Common myeloid progenitor, CD34-positive (primary cell): ENCODE measurements at regions not wholly inside any gene's neighbourhood (a gene's known extent, or its start where the extent isn't known, plus 50 kb on each side); places are given as distances from the start of the nearest gene placed in this dataset.

Experiments
- CTCF ChIA-PET: fragments of 350-600 bp; sonication (Branson Sonifier 250); formaldehyde crosslinking; loops from one replicate; lab custom pipeline; 2021; ENCODE audit warnings: antibody characterized with exemption; lab: Charles Lee
- POLR2A ChIA-PET: fragments of 350-600 bp; sonication (Branson Sonifier 250); formaldehyde crosslinking; loops from one replicate; lab custom pipeline; 2021; ENCODE audit warnings: antibody characterized with exemption; lab: Charles Lee
- DNase-seq, 3 donors: peaks; one replicate each; pipeline versions ENCODE4 v3.0.0 to v3.0.0-alpha.2; 2013
- H3K27ac ChIP-seq, 2 experiments: 1 replicate in 1 of 2; 2 replicates in 1 of 2; pipeline ENCODE4 v1.7.0; 2013; ENCODE audit warnings: inconsistent platforms in 2 of 2, low read length in 2 of 2, mild to moderate bottlenecking in 2 of 2, low read depth in 1 of 2, moderate library complexity in 1 of 2; ENCODE audit not compliant: severe bottlenecking in 2 of 2, insufficient read depth in 1 of 2, poor library complexity in 1 of 2
- H3K27me3 ChIP-seq, 5 experiments: replicated peaks in 2 of 5; 1 replicate in 3 of 5; 2 replicates in 2 of 5; pipeline versions ENCODE4 v1.6.1 to v1.7.0; 2013; ENCODE audit warnings: low read length in 4 of 5, mild to moderate bottlenecking in 2 of 5, moderate library complexity in 2 of 5, inconsistent platforms in 1 of 5; ENCODE audit not compliant: insufficient read depth in 5 of 5, control insufficient read depth in 4 of 5
- H3K36me3 ChIP-seq, 4 experiments: 1 replicate in 2 of 4; 2 replicates in 2 of 4; pipeline versions ENCODE4 v1.6.1 to v1.7.0; 2013; ENCODE audit warnings: low read length in 3 of 4, control low read depth in 1 of 4, mild to moderate bottlenecking in 1 of 4; ENCODE audit not compliant: control insufficient read depth in 4 of 4, insufficient read depth in 4 of 4
- H3K4me1 ChIP-seq, 4 experiments: 1 replicate in 3 of 4; 2 replicates in 1 of 4; pipeline versions ENCODE4 v1.6.1 to v1.7.1; 2013; ENCODE audit warnings: low read length in 3 of 4, mild to moderate bottlenecking in 3 of 4, control low read depth in 1 of 4, inconsistent platforms in 1 of 4, moderate library complexity in 1 of 4; ENCODE audit not compliant: control insufficient read depth in 4 of 4, insufficient read depth in 4 of 4; ENCODE audit errors: control extremely low read depth in 1 of 4
- H3K4me3 ChIP-seq, 7 experiments: 1 replicate in 4 of 7; 2 replicates in 3 of 7; pipeline versions ENCODE4 v1.5.1 to v1.7.0; 2013; ENCODE audit warnings: mild to moderate bottlenecking in 7 of 7, low read length in 6 of 7, moderate library complexity in 6 of 7, inconsistent platforms in 2 of 7, low read depth in 2 of 7, control low read depth in 1 of 7; ENCODE audit not compliant: insufficient read depth in 4 of 7, control insufficient read depth in 1 of 7; ENCODE audit errors: extremely low read depth in 1 of 7
- H3K9me3 ChIP-seq, 5 experiments: 1 replicate in 4 of 5; 2 replicates in 1 of 5; pipeline versions ENCODE4 v1.6.1 to v1.7.1; 2013; ENCODE audit warnings: low read length in 4 of 5, mild to moderate bottlenecking in 2 of 5, inconsistent platforms in 1 of 5, low read depth in 1 of 5, moderate library complexity in 1 of 5; ENCODE audit not compliant: control insufficient read depth in 4 of 5, insufficient read depth in 2 of 5; ENCODE audit errors: control extremely low read depth in 1 of 5
- WGBS: methylation state at CpG from one replicate; pipeline ENCODE4 v1.1.5; 2013; ENCODE audit not compliant: insufficient coverage; 5-methylcytosine and 5-hydroxymethylcytosine counted together

DNA sequence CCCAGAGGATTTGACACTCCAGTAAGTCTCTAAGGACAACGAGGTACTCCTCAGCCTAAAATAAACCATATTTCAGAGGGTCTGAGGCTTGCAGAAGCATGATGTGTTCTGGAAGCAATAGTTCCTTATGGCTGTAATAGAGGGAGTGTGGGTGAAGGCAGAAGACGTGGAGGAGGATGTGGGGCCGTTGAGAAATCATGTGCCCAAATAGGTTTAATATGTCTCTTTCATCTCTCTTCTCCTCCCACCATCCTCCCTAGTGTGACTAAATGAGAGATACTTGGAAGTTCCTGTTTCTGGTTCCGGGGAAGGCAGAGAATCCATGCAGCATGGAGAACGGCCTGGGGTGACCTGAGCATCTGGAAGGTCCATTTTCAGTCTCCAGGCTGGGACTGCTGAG lies 174.0 kb upstream of the RSPO3 start:
- Histone ChIP-seq H3K4me3 (no peak overlapping the region), H3K27ac (no peak overlapping the region), H3K27me3 (no peaks in the 10 kb centered on the region), H3K9me3 (no peaks in the 10 kb centered on the region), H3K4me1 (no peaks in the 10 kb centered on the region), H3K36me3 (no peaks in the 10 kb centered on the region)
- DNase-seq: no peak
- CTCF ChIA-PET: no interaction called here
- POLR2A ChIA-PET: interaction anchor here (0.7 kb wide), 1 partner anchor 98 kb away, joined by 3 read pairs; no protein-coding TSS in a partner anchor
- WGBS: no CpG with 5 or more reads among the region's 5 CpGs

DNA sequence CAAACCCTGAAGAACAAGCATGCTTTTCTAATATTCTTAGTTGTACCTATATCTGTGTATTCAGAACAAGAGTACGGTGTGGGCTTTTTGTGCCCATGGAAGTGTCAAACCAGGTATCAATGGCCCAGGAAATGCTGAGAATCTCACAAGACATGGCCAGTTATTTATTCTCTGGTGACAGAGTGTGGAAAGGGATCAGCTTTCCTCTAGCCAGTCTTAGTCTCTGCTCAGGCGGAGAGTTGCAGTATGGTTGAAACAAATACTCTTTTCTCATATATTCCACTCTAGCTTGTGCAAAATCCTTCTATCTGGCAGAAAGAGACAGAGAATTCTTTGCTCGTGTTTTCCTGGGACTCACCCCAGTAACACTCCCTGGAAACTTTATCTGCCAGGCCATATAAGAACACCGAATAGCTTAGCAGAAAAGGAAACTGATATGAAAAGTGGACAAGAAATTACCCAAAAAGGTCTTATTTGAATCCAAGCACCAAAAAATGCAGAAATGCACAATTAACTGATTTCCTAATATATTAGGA lies 173.3 kb upstream of the RSPO3 start:
- Histone ChIP-seq H3K36me3 (no peaks in the 10 kb centered on the region), H3K4me3 (no peak overlapping the region), H3K27ac (no peak overlapping the region), H3K9me3 (no peaks in the 10 kb centered on the region), H3K27me3 (no peaks in the 10 kb centered on the region), H3K4me1 (no peaks in the 10 kb centered on the region)
- WGBS: 94% methylated on average over 2 of the region's 4 CpGs
- no peak for DNase-seq
- ChIA-PET CTCF (no interaction called here), POLR2A (interaction anchor here (0.7 kb wide), 1 partner anchor 98 kb away, joined by 3 read pairs; no protein-coding TSS in a partner anchor)

DNA sequence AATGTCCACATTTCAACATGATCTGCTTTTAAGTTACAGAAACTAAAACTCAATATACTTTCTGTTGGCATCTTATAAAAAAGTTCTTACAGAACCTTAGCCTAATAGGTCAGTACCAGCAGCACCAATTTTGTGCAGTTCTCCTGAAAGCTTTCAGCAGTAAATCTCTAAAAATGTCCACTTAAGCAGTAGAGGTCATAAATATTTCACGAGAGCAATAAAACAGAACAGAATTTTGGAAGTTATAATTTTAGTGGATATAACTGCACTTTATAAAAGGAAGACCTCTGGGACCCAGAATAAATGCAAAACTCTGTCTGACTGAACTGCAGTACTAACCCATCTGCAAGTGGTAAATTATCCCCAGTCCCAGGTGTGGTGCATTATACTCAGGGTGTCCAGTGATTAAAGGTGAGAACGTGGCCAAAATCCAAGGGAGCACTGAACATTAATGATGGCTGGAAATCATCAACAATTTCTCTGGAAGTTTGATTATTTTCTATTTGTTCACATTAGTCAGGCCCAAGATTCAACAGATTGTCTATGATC lies 172.6 kb upstream of the RSPO3 start:
- no CpG with 5 or more reads among the region's 2 CpGs for WGBS

DNA sequence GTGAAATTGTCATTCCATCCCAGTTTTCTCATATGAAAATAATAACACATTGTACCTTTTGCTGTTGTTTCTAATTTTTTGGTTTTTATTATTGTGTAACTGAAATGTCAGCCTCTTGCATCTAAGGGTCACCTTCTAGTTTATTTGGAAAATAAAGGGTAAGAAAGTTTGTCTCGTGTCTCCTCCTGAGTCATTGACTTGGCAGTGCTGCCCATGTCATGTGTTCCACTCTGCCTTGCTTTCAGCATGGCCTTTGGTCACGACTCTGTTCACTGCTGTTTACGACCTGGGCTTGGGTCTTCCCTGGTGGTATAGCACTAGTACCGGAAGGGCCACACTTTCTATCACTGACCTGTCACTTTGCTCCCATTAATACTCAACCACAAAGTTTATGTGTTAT lies 171.4 kb upstream of the RSPO3 start:
- no peak overlapping the region for H3K4me3 ChIP-seq
- no peak for DNase-seq
- CTCF ChIA-PET: no interaction called here

More for the DNA sequence above, 172.6 kb upstream of the RSPO3 start:
- Histone ChIP-seq H3K36me3 (no peaks in the 10 kb centered on the region), H3K27ac (no peak overlapping the region), H3K4me3 (no peak overlapping the region), H3K9me3 (no peaks in the 10 kb centered on the region), H3K27me3 (no peaks in the 10 kb centered on the region), H3K4me1 (no peaks in the 10 kb centered on the region)
- POLR2A ChIA-PET: no interaction called here
- DNase-seq: no peak
- CTCF ChIA-PET: no interaction called here

DNA sequence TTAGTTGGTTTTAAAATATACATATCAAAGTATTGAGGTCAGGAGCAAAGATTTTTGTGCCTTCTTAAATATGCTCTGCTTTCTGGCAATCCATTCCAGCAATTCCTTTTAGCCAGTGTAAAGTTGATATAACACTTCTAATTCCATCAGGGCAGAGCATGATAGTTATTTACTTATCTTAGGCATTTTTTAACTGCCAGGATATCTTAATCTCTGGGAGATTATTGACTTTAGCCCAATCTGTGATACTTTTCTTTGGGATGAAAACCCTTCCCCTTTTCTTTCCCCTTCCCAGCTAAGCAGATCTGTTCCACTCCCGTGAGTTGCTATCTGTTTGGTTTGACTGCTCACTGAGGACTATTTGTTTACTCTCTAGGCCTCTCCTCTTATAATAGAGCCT lies 168.7 kb upstream of the RSPO3 start:
- ChIA-PET POLR2A (no interaction called here), CTCF (no interaction called here)
- no peaks in the 10 kb centered on the region for H3K27me3 ChIP-seq
- no peaks in the 10 kb centered on the region for H3K4me1 ChIP-seq
- no peak for DNase-seq
- no peak overlapping the region for H3K4me3 ChIP-seq
- no peaks in the 10 kb centered on the region for H3K9me3 ChIP-seq
- WGBS: 100% methylated on average over 1 of the region's 1 CpG
- no peak overlapping the region for H3K27ac ChIP-seq
- no peaks in the 10 kb centered on the region for H3K36me3 ChIP-seq

More for the DNA sequence above, 171.4 kb upstream of the RSPO3 start:
- POLR2A ChIA-PET: no interaction called here
- no peak overlapping the region for H3K27ac ChIP-seq
- no peaks in the 10 kb centered on the region for H3K27me3 ChIP-seq
- H3K4me1 ChIP-seq: no peaks in the 10 kb centered on the region
- WGBS: 75% methylated on average over 2 of the region's 4 CpGs
- no peaks in the 10 kb centered on the region for H3K36me3 ChIP-seq
- no peaks in the 10 kb centered on the region for H3K9me3 ChIP-seq

DNA sequence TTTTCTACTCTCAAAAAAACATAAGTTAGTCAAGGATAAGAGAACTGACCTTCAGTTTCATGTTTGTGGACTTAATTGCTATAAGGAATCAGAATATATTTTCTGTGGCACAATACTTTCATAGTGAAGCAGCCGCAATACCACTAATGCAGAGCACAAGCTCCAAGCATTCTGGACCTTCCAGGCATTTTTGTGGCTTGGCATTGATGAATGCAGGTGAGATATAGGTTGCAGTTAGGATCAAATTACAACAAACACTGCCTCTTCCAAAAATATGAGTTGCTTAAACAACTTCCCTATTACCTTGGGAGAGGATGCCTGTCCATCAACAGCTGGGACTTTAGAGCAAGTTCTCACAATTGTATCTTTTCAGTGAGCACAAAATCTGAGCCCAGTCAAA lies 162.8 kb upstream of the RSPO3 start:
- H3K36me3 ChIP-seq: no peaks in the 10 kb centered on the region
- CTCF ChIA-PET: no interaction called here
- H3K4me3 ChIP-seq: no peak overlapping the region
- DNase-seq: no peak
- H3K27ac ChIP-seq: no peak overlapping the region
- no peaks in the 10 kb centered on the region for H3K4me1 ChIP-seq
- no peaks in the 10 kb centered on the region for H3K9me3 ChIP-seq
- 100% methylated on average over 1 of the region's 1 CpG for WGBS
- no peaks in the 10 kb centered on the region for H3K27me3 ChIP-seq
- POLR2A ChIA-PET: no interaction called here

DNA sequence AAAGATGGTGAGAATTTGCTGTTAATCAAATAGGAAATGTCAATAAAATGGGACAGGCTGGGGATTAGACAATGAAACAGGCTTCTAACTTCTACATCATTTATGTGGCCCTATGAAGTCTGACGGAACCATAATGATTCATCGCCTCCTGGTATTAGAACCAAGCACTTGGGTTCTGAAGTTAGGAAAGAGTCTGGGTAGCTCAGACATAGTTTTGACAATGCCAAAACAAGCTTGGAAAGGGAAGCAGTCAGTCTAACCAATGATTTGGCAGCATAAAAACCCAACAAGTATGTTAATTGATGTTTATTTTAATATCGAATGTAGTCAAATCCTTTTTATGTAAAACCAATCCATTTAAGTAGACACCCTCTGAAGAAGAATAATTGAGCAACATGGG lies 160.8 kb upstream of the RSPO3 start:
- H3K4me1 ChIP-seq: no peaks in the 10 kb centered on the region
- H3K27ac ChIP-seq: no peak overlapping the region
- no peaks in the 10 kb centered on the region for H3K36me3 ChIP-seq
- no peak for DNase-seq
- no peaks in the 10 kb centered on the region for H3K27me3 ChIP-seq
- POLR2A ChIA-PET: no interaction called here
- 100% methylated on average over 1 of the region's 3 CpGs for WGBS
- H3K4me3 ChIP-seq: no peak overlapping the region
- no peaks in the 10 kb centered on the region for H3K9me3 ChIP-seq
- CTCF ChIA-PET: no interaction called here
